GM06990 (cell line): ENCODE measurements at regions not wholly inside any gene's neighbourhood (a gene's known extent, or its start where the extent isn't known, plus 50 kb on each side); places are given as distances from the start of the nearest gene placed in this dataset.

ENCODE experiments used
- DNase-seq: peaks from one replicate; pipeline ENCODE4 v3.0.0-alpha.2; 2011; ENCODE audit not compliant: insufficient read length; ENCODE audit errors: extremely low read depth
- H3K27me3 ChIP-seq: replicated peaks from 2 replicates; pipeline ENCODE4 v1.6.0; 2011; ENCODE audit warnings: low read length; ENCODE audit not compliant: control insufficient read depth, insufficient read depth
- H3K36me3 ChIP-seq: 2 replicates; pipeline ENCODE4 v1.5.1; 2011; ENCODE audit warnings: low read length; ENCODE audit not compliant: control insufficient read depth, insufficient read depth
- H3K4me3 ChIP-seq: replicated peaks from 2 replicates; pipeline ENCODE4 v1.5.1; 2011; ENCODE audit warnings: low read depth, mild to moderate bottlenecking, control low read depth, low read length
- TF ChIP-seq, protein P1 (sequence below): IDR thresholded peaks from 2 replicates; pipeline ENCODE4 v1.5.1; 2011; ENCODE audit warnings: low read length, control low read depth, mild to moderate bottlenecking, inconsistent platforms; ENCODE audit not compliant: insufficient read depth, poor library complexity, severe bottlenecking

- TF ChIP-seq, protein P1, sequence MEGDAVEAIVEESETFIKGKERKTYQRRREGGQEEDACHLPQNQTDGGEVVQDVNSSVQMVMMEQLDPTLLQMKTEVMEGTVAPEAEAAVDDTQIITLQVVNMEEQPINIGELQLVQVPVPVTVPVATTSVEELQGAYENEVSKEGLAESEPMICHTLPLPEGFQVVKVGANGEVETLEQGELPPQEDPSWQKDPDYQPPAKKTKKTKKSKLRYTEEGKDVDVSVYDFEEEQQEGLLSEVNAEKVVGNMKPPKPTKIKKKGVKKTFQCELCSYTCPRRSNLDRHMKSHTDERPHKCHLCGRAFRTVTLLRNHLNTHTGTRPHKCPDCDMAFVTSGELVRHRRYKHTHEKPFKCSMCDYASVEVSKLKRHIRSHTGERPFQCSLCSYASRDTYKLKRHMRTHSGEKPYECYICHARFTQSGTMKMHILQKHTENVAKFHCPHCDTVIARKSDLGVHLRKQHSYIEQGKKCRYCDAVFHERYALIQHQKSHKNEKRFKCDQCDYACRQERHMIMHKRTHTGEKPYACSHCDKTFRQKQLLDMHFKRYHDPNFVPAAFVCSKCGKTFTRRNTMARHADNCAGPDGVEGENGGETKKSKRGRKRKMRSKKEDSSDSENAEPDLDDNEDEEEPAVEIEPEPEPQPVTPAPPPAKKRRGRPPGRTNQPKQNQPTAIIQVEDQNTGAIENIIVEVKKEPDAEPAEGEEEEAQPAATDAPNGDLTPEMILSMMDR, result no peak
- Histone ChIP-seq H3K36me3 (no peaks in the 10 kb centered on the region), H3K4me3 (no peak overlapping the region), H3K27me3 (no peaks in the 10 kb centered on the region)
- DNase-seq, result no peak
Measured at GRCh38 chr5:24042688-24043087, 535.3 kb downstream of the PRDM9 start.

- no peak for DNase-seq
Measured at GRCh38 chr5:24045046-24045445, 537.6 kb downstream of the PRDM9 start.

DNA sequence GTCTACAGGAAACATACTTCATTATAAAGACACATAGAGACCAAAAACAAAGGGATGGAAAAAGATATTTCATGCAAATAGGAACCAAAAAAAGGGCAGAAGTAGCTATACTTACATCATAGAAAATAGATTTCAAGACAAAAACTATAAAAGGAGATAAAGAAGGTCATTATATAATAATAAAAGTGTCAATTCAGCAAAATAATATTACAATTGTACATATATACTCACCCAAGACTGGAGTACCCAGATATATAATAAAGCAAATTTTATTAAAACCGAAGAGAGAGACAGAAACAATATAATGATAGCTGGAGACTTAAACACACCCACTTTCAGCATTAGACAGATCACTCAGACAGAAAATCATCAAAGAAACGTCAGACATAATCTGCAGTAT is 546.3 kb downstream of the PRDM9 start:
- TF ChIP-seq, protein P1, result no peak
- H3K4me3 ChIP-seq, result no peak overlapping the region
- DNase-seq, result no peak
- H3K36me3 ChIP-seq, result no peaks in the 10 kb centered on the region
- no peaks in the 10 kb centered on the region for H3K27me3 ChIP-seq

More at GRCh38 chr5:24045046-24045445, 537.6 kb downstream of the PRDM9 start:
- no peaks in the 10 kb centered on the region for H3K27me3 ChIP-seq
- no peaks in the 10 kb centered on the region for H3K36me3 ChIP-seq
- TF ChIP-seq, protein P1, result no peak
- no peak overlapping the region for H3K4me3 ChIP-seq

GRCh38 chr5:24059006-24059405 is 551.6 kb downstream of the PRDM9 start:
- H3K36me3 ChIP-seq, result no peaks in the 10 kb centered on the region
- no peak overlapping the region for H3K4me3 ChIP-seq
- TF ChIP-seq, protein P1, result no peak
- H3K27me3 ChIP-seq, result no peaks in the 10 kb centered on the region
- DNase-seq, result no peak

DNA sequence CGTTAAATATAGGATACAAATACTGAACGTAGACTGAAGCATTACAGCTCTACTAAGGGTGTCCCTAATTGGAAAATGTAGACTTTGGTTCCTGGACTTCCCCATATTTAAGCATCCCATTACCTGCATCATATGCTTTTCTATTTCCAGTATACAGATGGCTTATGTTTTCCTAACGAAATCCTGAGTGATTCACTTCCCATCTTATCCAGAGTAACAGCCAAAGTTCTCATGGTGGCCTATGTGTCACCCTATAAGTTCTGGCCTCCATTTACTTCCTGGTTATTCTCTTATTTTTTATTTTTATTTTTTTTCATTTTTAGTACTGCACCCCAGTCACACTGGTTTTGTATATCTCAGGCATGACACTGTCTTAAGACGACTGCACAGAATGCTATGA is 552.3 kb downstream of the PRDM9 start:
- TF ChIP-seq, protein P1, result no peak
- no peak for DNase-seq
- no peak overlapping the region for H3K4me3 ChIP-seq
- H3K27me3 ChIP-seq, result no peaks in the 10 kb centered on the region
- H3K36me3 ChIP-seq, result no peaks in the 10 kb centered on the region

GRCh38 chr5:24065779-24066178 is 558.4 kb downstream of the PRDM9 start:
- no peak overlapping the region for H3K4me3 ChIP-seq
- H3K36me3 ChIP-seq, result no peaks in the 10 kb centered on the region
- no peak for DNase-seq
- no peaks in the 10 kb centered on the region for H3K27me3 ChIP-seq
- TF ChIP-seq, protein P1, result no peak
